DMS153 treated with DMSO at 0.1 percent for 48 hours (cell line): ENCODE measurements at regions not wholly inside any gene's neighbourhood (a gene's known extent, or its start where the extent isn't known, plus 50 kb on each side); places are given as distances from the start of the nearest gene placed in this dataset.

Source experiments
- DNase-seq: peaks from one replicate; lab custom pipeline; 2025; ENCODE audit not compliant: unreplicated experiment; lab: John Stamatoyannopoulos, UW

DNA sequence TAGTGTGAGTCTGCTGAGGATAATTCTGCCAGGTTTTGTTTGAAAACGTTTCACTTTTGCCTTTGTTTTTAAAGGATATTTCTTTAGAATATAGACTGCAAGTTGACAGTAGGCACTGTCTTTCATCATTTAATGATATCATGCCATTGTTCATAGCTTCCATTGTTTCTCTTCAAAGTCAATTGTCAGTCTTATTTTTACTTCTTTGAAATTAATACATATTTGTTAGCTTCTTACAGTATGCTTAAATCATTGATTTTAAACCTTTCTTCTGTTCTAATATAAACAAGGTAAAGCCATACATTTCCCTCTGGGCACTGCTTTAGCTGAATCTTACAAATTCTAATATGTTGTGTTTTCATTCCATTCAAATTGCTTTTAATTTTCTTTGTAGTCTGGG, 62.3 kb upstream of the PARVA start:
- DNase-seq, result no peak

DNA sequence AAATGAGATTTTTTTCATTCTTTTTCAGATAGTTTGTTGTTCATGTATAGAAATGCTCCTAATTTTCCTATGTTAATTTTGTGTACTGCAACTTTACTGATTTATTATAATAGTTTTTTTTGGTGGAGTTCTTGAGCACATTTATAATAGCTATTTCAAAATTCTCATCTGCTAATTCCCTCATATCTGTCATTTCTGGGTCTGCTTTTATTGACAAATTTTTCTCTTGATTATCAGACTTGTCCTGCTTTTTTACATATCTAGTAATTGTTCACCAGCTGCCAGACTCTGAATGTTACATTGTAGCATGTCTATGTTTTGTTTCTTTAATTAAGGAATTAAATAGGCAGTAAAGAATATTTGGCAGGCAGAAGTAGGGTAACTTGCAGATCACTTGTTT, 60.9 kb upstream of the PARVA start:
- no peak for DNase-seq

DNA sequence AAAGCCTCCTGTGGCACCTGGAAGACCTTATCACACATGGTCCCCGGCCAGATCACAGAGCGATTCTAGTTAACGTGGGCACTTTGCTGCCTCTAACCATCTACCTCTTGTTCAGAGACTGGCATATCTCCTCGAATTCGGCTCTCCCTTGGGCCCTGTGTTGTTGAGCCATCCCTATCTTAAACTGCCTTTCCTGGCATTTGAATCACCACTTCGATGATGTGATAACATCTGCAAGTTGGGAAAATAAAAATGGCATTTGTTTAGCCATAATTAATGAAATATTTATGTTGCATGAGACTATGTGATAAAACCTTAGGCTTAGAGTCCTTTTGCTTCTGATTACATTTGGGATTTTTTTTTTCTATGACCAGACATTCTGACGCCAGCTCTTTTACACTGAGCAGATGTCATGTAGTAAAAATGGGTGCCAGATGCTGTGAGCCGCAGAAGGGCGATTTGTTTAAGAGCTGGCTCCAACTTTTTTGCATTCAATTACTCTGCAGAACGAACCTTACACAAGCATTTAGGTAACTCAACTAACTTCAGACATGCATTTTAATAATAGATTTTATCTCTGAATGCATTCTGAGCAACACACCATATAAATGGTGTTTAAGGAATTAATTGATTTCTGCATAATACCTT, 58.5 kb upstream of the PARVA start:
- peak; percentile 99 for DNase-seq

DNA sequence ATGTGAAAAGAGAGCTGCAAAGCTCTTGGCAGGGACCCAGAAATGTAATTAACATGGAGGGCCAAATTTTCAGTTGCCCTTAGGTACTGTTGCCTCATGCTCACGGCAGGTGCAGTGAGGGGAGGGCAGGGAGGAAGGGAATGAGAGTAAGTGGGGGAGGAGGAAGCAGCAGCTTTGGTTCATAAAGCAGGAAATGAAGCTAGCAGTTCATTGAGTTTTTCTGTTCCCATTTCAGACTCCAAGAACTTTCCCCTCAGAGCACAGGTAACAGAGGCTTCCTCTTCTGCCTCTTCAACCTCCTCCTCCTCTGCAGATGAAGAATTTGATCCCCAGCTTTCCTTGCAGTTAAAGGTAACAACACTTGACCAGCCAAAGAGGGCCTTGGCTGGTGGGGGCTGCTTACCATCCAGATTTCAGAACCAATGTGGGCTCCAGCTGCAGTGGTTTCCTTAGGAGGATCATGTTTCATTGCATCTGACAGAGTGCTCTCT, 57.9 kb upstream of the PARVA start:
- peak; percentile 99 for DNase-seq

DNA sequence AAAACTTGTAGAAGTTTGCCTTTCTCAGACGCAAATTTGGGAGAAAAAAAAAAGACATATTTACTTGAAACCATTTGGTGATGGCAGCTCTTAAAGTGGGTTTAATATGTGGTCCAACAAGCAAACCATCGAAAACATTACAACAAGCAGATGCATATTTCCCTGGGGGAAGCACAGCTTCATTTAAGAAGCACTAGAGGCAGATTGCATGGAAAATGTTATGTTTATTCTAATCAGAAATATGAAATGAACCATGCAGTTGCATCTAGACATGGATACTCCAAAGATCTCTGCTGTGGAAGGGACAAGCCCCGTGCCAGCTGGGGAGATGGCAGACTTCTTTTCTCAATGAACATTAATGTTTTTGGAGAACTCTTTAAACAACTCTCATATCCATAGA, 57.4 kb upstream of the PARVA start:
- DNase-seq, result no peak

DNA sequence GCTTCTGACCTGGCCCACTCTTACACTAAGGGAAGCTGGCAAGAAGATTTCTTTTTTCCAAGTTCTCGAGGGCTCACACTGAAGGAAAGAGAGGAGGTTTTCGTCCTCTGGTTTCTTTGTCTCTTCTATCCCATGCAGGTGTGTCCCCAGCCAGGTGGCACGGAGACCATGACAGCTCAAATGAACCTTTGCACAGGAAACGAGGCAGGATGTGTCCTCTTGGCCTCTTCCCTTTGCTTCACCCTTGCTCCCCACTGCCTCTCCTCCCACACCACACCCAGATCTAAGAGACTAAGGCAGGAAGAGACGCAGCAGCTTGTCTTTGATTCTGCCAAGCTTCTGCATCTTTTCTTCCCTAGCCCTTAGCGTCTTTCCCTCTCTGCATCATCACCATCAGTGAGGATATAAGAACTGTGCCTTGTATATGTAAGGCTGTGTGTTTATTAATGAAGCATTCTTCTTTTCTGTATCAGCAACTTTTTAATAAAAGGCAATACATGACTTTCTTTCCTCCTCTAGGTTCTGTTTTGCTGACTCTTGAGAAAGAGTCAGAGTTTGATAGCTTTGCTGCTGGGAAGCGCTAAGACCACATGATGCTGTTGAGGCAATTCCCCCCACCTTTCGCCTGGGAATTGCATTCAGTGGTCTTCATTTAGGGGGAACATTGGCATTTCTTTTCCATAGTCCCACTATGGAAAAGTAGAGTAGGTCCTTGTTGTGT, 56.0 kb upstream of the PARVA start:
- DNase-seq, result no peak

DNA sequence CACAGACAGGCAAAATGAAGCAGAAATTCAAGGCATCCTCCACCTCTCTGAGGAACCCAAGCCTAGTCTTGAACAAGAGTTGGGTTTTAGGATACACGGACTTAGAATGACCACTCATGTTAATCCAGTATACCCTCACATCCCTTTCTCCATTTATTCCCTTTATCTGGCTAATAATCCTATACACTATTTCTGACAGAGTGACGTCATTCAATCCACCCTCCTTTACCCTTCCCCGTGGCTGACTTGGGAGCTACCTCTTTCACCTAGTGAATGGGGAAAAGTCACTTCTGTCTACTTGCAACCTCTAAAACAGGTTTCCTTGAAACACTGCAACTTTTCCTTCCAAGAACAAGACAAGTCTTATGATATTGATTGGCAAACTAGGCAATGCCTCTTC, 52.8 kb upstream of the PARVA start:
- DNase-seq, result no peak
